GM19452 (cell line): ENCODE measurements at regions not wholly inside any gene's neighbourhood (a gene's known extent, or its start where the extent isn't known, plus 50 kb on each side); places are given as distances from the start of the nearest gene placed in this dataset.
"Not testable (repeated sequence)": the region's sequence is repeated elsewhere in the genome, so short reads cannot be mapped to it uniquely, and the experiment has no call there.

ENCODE experiments used
- ATAC-seq: cut with Tn5 transposase; IDR thresholded peaks from one replicate; pipeline ENCODE4 v1.9.1; 2021; ENCODE audit not compliant: unreplicated experiment

- ATAC-seq, result no peak
These were observed 106.3 kb upstream of the ARSJ start for GRCh38 chr4:114085611-114086345.

- no peak for ATAC-seq
These were observed 108.3 kb upstream of the ARSJ start for GRCh38 chr4:114087596-114088230.

GRCh38 chr4:114088481-114088880 lies 109.0 kb upstream of the ARSJ start:
- no peak for ATAC-seq

GRCh38 chr4:114091546-114091945 lies 112.1 kb upstream of the ARSJ start:
- no peak for ATAC-seq

- no peak for ATAC-seq
These were observed 113.8 kb upstream of the ARSJ start for GRCh38 chr4:114093221-114093715.

GRCh38 chr4:114100288-114101031 lies 121.0 kb upstream of the ARSJ start:
- ATAC-seq, result no peak

GRCh38 chr4:114103908-114104307 lies 124.5 kb upstream of the ARSJ start:
- no peak for ATAC-seq

GRCh38 chr4:114108869-114109268 lies 129.4 kb upstream of the ARSJ start:
- no peak for ATAC-seq

GRCh38 chr4:114109776-114110175 lies 130.3 kb upstream of the ARSJ start:
- no peak for ATAC-seq

- ATAC-seq, result no peak
These were observed 136.1 kb upstream of the ARSJ start for GRCh38 chr4:114115526-114115925.

- no peak for ATAC-seq
These were observed 137.4 kb upstream of the ARSJ start for GRCh38 chr4:114116861-114117260.

- ATAC-seq, result no peak
These were observed 141.8 kb upstream of the ARSJ start for GRCh38 chr4:114121221-114121620.

- ATAC-seq, result no peak
These were observed 152.8 kb upstream of the ARSJ start for GRCh38 chr4:114132199-114132598.

GRCh38 chr4:114132830-114133229 lies 153.4 kb upstream of the ARSJ start:
- peak; percentile 60 for ATAC-seq

GRCh38 chr4:114136069-114136468 lies 156.6 kb upstream of the ARSJ start:
- ATAC-seq, result no peak

- no peak for ATAC-seq
These were observed 158.5 kb upstream of the ARSJ start for GRCh38 chr4:114137984-114138383.

GRCh38 chr4:114146947-114147618 lies 167.6 kb upstream of the ARSJ start:
- ATAC-seq, result no peak

- ATAC-seq, result not testable (repeated sequence)
These were observed 168.3 kb upstream of the ARSJ start for GRCh38 chr4:114147619-114148208.

- not testable (repeated sequence) for ATAC-seq
These were observed 169.1 kb upstream of the ARSJ start for GRCh38 chr4:114148372-114149070.

- no peak for ATAC-seq
These were observed 176.9 kb upstream of the ARSJ start for GRCh38 chr4:114156371-114156770.
